ENCODE measurements at regions not wholly inside any gene's neighbourhood (a gene's known extent, or its start where the extent isn't known, plus 50 kb on each side); places are given as distances from the start of the nearest gene placed in this dataset.

DNA sequence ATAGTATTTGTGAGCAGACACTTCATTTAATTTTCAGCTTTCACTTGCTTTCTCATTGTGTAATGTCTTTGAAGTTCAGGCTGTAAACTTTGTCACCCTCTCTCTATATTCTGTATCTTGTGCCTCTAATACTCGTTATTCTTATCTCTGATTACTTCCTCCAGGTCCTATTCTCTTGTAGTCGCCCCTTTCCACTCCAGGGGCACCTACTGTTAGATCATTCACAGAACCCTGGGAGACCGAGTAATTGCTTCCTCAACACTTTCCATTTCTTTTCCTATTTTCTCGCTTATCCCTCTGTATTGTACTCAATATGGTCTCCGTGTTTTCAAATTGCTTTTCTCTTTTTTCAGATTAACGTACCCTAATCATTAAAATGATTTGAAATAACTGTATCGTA, 93.9 kb upstream of the TDRD3 start:
- H3K4me3 ChIP-seq (ENCODE audit: low read depth, low read length): no peak overlapping the region
- H3K4me1 ChIP-seq (ENCODE audit: control insufficient read depth, insufficient read depth, low read length): no peaks in the 10 kb centered on the region
- H3K27me3 ChIP-seq (ENCODE audit: control insufficient read depth, insufficient read depth, low read length): no peaks in the 10 kb centered on the region
- H3K9ac ChIP-seq (ENCODE audit: low read depth, low read length): no peak overlapping the region
- no peaks in the 10 kb centered on the region for H3K9me3 ChIP-seq (ENCODE audit: control insufficient read depth, insufficient read depth, low read length)
- no peaks in the 10 kb centered on the region for H3K36me3 ChIP-seq (ENCODE audit: control insufficient read depth, insufficient read depth, low read length)

DNA sequence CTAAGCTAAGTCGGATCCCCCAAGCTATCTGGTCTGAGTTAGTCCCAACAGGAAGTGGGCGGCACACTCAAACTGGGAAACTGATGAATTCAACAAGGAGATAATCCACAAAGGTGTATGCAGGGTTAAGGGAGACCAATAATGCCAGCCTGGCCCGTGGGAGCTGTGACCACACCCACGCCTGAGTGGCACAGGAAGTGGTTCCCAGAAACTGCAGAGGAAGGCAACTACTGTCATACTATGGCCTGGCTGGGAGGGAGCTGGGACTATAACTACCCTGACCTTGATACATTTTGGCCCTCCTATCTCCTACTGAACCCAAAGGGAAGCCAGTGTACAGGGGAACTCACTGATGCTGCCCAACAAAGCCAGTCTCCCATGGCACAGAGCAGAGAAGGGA, 85.5 kb upstream of the TDRD3 start:
- Histone ChIP-seq H3K36me3 (ENCODE audit: control insufficient read depth, insufficient read depth, low read length) (no peaks in the 10 kb centered on the region), H3K9me3 (ENCODE audit: control insufficient read depth, insufficient read depth, low read length) (no peaks in the 10 kb centered on the region), H3K4me3 (ENCODE audit: low read depth, low read length) (no peak overlapping the region), H3K27me3 (ENCODE audit: control insufficient read depth, insufficient read depth, low read length) (no peaks in the 10 kb centered on the region), H3K4me1 (ENCODE audit: control insufficient read depth, insufficient read depth, low read length) (no peaks in the 10 kb centered on the region), H3K9ac (ENCODE audit: low read depth, low read length) (no peak overlapping the region)

- Histone ChIP-seq H3K4me1 (ENCODE audit: control insufficient read depth, insufficient read depth, low read length) (no peaks in the 10 kb centered on the region), H3K9me3 (ENCODE audit: control insufficient read depth, insufficient read depth, low read length) (no peaks in the 10 kb centered on the region), H3K36me3 (ENCODE audit: control insufficient read depth, insufficient read depth, low read length) (no peaks in the 10 kb centered on the region), H3K4me3 (ENCODE audit: low read depth, low read length) (no peak overlapping the region), H3K27me3 (ENCODE audit: control insufficient read depth, insufficient read depth, low read length) (no peaks in the 10 kb centered on the region), H3K9ac (ENCODE audit: low read depth, low read length) (no peak overlapping the region)
These were observed 84.0 kb upstream of the TDRD3 start for GRCh38 chr13:60312851-60313505.

GRCh38 chr13:60318186-60318585, 78.8 kb upstream of the TDRD3 start:
- no peaks in the 10 kb centered on the region for H3K27me3 ChIP-seq (ENCODE audit: control insufficient read depth, insufficient read depth, low read length)
- H3K36me3 ChIP-seq (ENCODE audit: control insufficient read depth, insufficient read depth, low read length): no peaks in the 10 kb centered on the region
- no peaks in the 10 kb centered on the region for H3K4me1 ChIP-seq (ENCODE audit: control insufficient read depth, insufficient read depth, low read length)
- no peak overlapping the region for H3K9ac ChIP-seq (ENCODE audit: low read depth, low read length)
- no peaks in the 10 kb centered on the region for H3K9me3 ChIP-seq (ENCODE audit: control insufficient read depth, insufficient read depth, low read length)
- no peak overlapping the region for H3K4me3 ChIP-seq (ENCODE audit: low read depth, low read length)

DNA sequence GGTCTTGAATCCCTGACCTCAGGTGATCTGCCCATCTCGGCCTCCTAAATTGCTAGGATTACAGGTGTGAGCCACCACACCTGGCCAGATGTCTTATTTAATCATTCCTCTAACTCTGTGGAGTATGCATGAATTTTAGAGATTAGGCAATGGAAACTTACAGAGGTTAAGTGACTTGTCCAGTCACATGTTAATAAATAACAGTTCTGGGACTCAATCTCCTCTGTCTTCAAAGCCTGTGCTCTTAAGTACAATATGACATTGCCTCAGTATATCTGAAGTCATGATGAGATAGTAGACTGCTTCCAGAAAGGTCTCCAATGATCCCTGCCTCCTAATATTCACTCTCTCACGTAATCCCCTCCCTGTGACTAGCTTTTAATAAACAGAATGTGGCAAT, 72.9 kb upstream of the TDRD3 start:
- Histone ChIP-seq H3K9me3 (ENCODE audit: control insufficient read depth, insufficient read depth, low read length) (no peaks in the 10 kb centered on the region), H3K36me3 (ENCODE audit: control insufficient read depth, insufficient read depth, low read length) (no peaks in the 10 kb centered on the region), H3K4me1 (ENCODE audit: control insufficient read depth, insufficient read depth, low read length) (no peaks in the 10 kb centered on the region), H3K4me3 (ENCODE audit: low read depth, low read length) (no peak overlapping the region), H3K27me3 (ENCODE audit: control insufficient read depth, insufficient read depth, low read length) (no peaks in the 10 kb centered on the region), H3K9ac (ENCODE audit: low read depth, low read length) (no peak overlapping the region)

- Histone ChIP-seq H3K4me3 (ENCODE audit: low read depth, low read length) (no peak overlapping the region), H3K9me3 (ENCODE audit: control insufficient read depth, insufficient read depth, low read length) (no peaks in the 10 kb centered on the region), H3K27me3 (ENCODE audit: control insufficient read depth, insufficient read depth, low read length) (no peaks in the 10 kb centered on the region), H3K36me3 (ENCODE audit: control insufficient read depth, insufficient read depth, low read length) (no peaks in the 10 kb centered on the region), H3K9ac (ENCODE audit: low read depth, low read length) (no peak overlapping the region), H3K4me1 (ENCODE audit: control insufficient read depth, insufficient read depth, low read length) (no peaks in the 10 kb centered on the region)
These were observed 70.7 kb upstream of the TDRD3 start for GRCh38 chr13:60326273-60326672.

DNA sequence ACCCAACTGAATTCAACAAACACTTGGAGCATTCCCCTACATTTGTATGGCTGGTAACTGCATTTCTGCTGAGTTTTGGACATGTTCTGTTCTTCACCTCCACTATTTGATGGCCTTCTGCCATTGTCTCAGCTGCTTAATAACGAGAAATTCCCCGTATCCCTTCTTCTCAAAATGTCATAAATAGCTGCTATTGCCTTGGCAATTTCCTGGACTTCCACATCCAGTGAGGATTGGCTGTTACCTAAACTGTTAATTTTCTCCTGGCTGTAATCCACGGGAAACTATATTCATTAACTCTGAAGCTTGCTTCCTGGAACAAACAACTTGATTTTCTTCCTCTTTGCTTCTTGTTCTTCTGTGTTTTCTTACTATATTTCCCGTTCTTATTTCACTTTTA, 69.5 kb upstream of the TDRD3 start:
- no peaks in the 10 kb centered on the region for H3K27me3 ChIP-seq (ENCODE audit: control insufficient read depth, insufficient read depth, low read length)
- H3K9ac ChIP-seq (ENCODE audit: low read depth, low read length): no peak overlapping the region
- no peak overlapping the region for H3K4me3 ChIP-seq (ENCODE audit: low read depth, low read length)
- H3K9me3 ChIP-seq (ENCODE audit: control insufficient read depth, insufficient read depth, low read length): no peaks in the 10 kb centered on the region
- no peaks in the 10 kb centered on the region for H3K4me1 ChIP-seq (ENCODE audit: control insufficient read depth, insufficient read depth, low read length)
- no peaks in the 10 kb centered on the region for H3K36me3 ChIP-seq (ENCODE audit: control insufficient read depth, insufficient read depth, low read length)

DNA sequence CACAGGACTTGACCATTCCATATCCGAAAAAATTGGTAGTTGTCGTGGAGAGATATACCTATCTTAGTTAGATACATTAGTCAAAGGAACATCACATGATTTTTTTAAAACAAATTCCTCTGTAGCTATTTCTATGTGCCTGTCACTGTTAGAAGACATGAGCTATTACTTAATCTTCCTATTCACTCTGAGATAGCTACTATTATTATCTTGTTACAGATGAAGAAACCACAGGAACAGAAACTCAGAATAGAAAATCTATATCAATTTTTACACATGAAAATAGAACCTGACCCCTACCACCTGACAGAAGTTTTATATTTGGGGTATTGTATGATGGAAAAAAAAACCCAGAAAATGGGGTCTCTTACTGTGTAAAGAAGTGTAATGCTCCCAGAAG, 68.9 kb upstream of the TDRD3 start:
- Histone ChIP-seq H3K9me3 (ENCODE audit: control insufficient read depth, insufficient read depth, low read length) (no peaks in the 10 kb centered on the region), H3K36me3 (ENCODE audit: control insufficient read depth, insufficient read depth, low read length) (no peaks in the 10 kb centered on the region), H3K27me3 (ENCODE audit: control insufficient read depth, insufficient read depth, low read length) (no peaks in the 10 kb centered on the region), H3K4me1 (ENCODE audit: control insufficient read depth, insufficient read depth, low read length) (no peaks in the 10 kb centered on the region), H3K9ac (ENCODE audit: low read depth, low read length) (no peak overlapping the region), H3K4me3 (ENCODE audit: low read depth, low read length) (no peak overlapping the region)

DNA sequence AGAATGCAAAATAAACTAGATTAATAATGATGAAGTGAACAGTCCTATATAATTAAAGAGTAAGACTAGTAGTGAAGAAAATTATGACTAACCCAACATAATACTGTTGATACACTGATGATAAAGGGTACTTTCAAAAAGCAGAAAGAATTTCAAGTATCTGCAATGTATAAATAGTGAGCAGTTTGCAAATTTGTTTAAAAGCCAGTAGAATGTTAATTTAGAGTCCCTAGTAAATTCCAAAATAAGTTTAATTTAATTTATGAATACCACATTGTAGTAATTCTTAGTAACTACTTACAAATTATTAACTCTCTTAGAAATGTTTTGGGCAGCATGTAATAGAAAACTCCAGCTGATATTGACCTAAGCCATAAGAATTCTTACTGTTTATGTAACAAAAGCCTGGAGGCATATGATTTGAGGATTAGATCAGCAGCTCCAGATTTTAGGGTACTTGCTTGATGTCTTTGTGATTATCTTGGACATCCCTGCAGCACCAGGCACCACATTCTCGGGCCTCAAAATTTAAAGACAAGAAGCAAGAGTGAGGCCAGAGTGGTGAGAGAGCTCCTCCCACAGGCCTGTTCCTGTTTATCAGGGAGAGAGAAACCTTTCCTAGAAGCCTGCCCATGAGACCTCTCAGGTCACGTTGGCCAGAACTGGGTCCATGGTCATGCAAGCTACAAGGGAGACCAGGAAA, 67.6 kb upstream of the TDRD3 start:
- no peaks in the 10 kb centered on the region for H3K9me3 ChIP-seq (ENCODE audit: control insufficient read depth, insufficient read depth, low read length)
- no peak overlapping the region for H3K9ac ChIP-seq (ENCODE audit: low read depth, low read length)
- H3K4me1 ChIP-seq (ENCODE audit: control insufficient read depth, insufficient read depth, low read length): no peaks in the 10 kb centered on the region
- H3K36me3 ChIP-seq (ENCODE audit: control insufficient read depth, insufficient read depth, low read length): no peaks in the 10 kb centered on the region
- H3K27me3 ChIP-seq (ENCODE audit: control insufficient read depth, insufficient read depth, low read length): no peaks in the 10 kb centered on the region
- no peak overlapping the region for H3K4me3 ChIP-seq (ENCODE audit: low read depth, low read length)

DNA sequence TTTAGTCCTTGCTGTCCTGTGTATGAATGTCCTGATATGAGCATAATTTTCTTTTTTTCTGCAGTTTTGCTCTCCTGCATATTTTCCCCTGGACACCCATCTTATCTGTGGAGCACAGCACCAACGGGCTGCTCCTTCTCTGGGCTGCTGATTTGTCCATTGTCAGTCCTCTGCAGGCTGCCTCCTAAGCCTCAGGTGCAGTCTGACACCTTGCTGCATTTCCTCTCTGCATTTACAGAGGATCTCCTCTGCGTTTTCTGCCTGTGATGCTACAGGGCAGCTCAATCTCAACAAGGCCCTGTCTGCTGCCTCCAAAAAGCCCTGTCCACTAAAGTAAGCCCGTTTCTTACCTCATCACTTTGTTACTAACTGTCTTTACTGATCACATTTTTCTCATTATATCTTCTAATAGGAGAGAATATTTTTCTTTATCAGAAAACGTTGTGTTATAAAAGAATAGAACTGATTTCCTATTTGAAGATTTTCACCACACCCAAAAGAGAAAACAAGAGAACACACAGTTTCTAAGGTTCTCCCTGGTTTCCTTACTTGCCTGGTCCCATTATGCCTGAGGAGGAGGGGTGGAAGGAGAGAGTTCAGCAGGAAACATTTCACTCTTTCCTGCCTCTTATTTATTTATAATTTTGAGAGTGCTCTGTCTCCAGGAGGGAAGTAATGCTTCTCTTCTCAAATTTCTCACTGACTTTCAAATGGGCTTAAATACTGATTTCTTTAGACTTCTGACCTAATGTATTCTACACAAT, 65.6 kb upstream of the TDRD3 start:
- no peaks in the 10 kb centered on the region for H3K36me3 ChIP-seq (ENCODE audit: control insufficient read depth, insufficient read depth, low read length)
- no peak overlapping the region for H3K4me3 ChIP-seq (ENCODE audit: low read depth, low read length)
- H3K4me1 ChIP-seq (ENCODE audit: control insufficient read depth, insufficient read depth, low read length): no peaks in the 10 kb centered on the region
- no peak overlapping the region for H3K9ac ChIP-seq (ENCODE audit: low read depth, low read length)
- no peaks in the 10 kb centered on the region for H3K9me3 ChIP-seq (ENCODE audit: control insufficient read depth, insufficient read depth, low read length)
- H3K27me3 ChIP-seq (ENCODE audit: control insufficient read depth, insufficient read depth, low read length): no peaks in the 10 kb centered on the region

GRCh38 chr13:60332682-60333081, 64.3 kb upstream of the TDRD3 start:
- H3K4me3 ChIP-seq (ENCODE audit: low read depth, low read length): no peak overlapping the region
- H3K9ac ChIP-seq (ENCODE audit: low read depth, low read length): no peak overlapping the region
- no peaks in the 10 kb centered on the region for H3K27me3 ChIP-seq (ENCODE audit: control insufficient read depth, insufficient read depth, low read length)
- no peaks in the 10 kb centered on the region for H3K36me3 ChIP-seq (ENCODE audit: control insufficient read depth, insufficient read depth, low read length)
- H3K4me1 ChIP-seq (ENCODE audit: control insufficient read depth, insufficient read depth, low read length): no peaks in the 10 kb centered on the region
- H3K9me3 ChIP-seq (ENCODE audit: control insufficient read depth, insufficient read depth, low read length): no peaks in the 10 kb centered on the region

- no peaks in the 10 kb centered on the region for H3K9me3 ChIP-seq (ENCODE audit: control insufficient read depth, insufficient read depth, low read length)
- H3K4me1 ChIP-seq (ENCODE audit: control insufficient read depth, insufficient read depth, low read length): peaks cover 3% of the 10 kb centered on the region
- no peak overlapping the region for H3K4me3 ChIP-seq (ENCODE audit: low read depth, low read length)
These were observed 62.7 kb upstream of the TDRD3 start for GRCh38 chr13:60334310-60334709.

More at GRCh38 chr13:60334310-60334709, 62.7 kb upstream of the TDRD3 start:
- Histone ChIP-seq H3K27me3 (ENCODE audit: control insufficient read depth, insufficient read depth, low read length) (no peaks in the 10 kb centered on the region), H3K36me3 (ENCODE audit: control insufficient read depth, insufficient read depth, low read length) (no peaks in the 10 kb centered on the region), H3K9ac (ENCODE audit: low read depth, low read length) (no peak overlapping the region)
